Kidney (tissue), 13 donors: ENCODE measurements at regions not wholly inside any gene's neighbourhood (a gene's known extent, or its start where the extent isn't known, plus 50 kb on each side); places are given as distances from the start of the nearest gene placed in this dataset.
"Not testable (repeated sequence)": the region's sequence is repeated elsewhere in the genome, so short reads cannot be mapped to it uniquely, and the experiment has no call there.

Experiments used
- DNase-seq, 5 donors: peaks; one replicate each; pipeline ENCODE4 v3.0.0-alpha.2; 2013 to 2020
- FAIRE-seq: peaks from 2 replicates; lab custom pipeline; 2012; peaks lifted over from hg19 to GRCh38; lab: Jason Lieb, UNC
- H3K27ac ChIP-seq, 2 donors: one replicate each; pipeline ENCODE4 v1.7.0; 2013; ENCODE audit warnings: low read depth in 2 of 2, low read length in 2 of 2, inconsistent platforms in 1 of 2
- H3K27me3 ChIP-seq: one replicate; pipeline ENCODE4 v1.7.1; 2013; ENCODE audit warnings: low read length, inconsistent platforms; ENCODE audit not compliant: control insufficient read depth, insufficient read depth
- H3K36me3 ChIP-seq, 3 donors: one replicate each; pipeline versions ENCODE4 v1.7.0 to v1.7.1; 2013; ENCODE audit warnings: low read length in 3 of 3, control low read depth in 1 of 3, inconsistent platforms in 1 of 3; ENCODE audit not compliant: insufficient read depth in 3 of 3, control insufficient read depth in 2 of 3
- H3K4me1 ChIP-seq, 3 donors: one replicate each; pipeline versions ENCODE4 v1.7.0 to v1.7.1; 2013; ENCODE audit warnings: low read length in 3 of 3, inconsistent platforms in 1 of 3, low read depth in 1 of 3; ENCODE audit not compliant: control insufficient read depth in 2 of 3, insufficient read depth in 2 of 3
- H3K4me3 ChIP-seq, 3 donors: one replicate each; pipeline versions ENCODE4 v1.7.0 to v1.8.1; 2013; ENCODE audit warnings: low read length in 3 of 3, control low read depth in 1 of 3, inconsistent platforms in 1 of 3
- H3K9ac ChIP-seq, 3 donors: one replicate each; pipeline versions ENCODE4 v1.7.0 to v1.7.1; 2013; ENCODE audit warnings: low read length in 3 of 3, control low read depth in 1 of 3, inconsistent platforms in 1 of 3
- H3K9me3 ChIP-seq, 3 donors: one replicate each; pipeline versions ENCODE4 v1.7.0 to v1.7.1; 2013; ENCODE audit warnings: low read length in 3 of 3, control low read depth in 1 of 3, inconsistent platforms in 1 of 3; ENCODE audit not compliant: control insufficient read depth in 2 of 3, insufficient read depth in 1 of 3
- CTCF ChIP-seq: IDR thresholded peaks from 3 replicates; pipeline ENCODE4 v1.5.1; 2012; ENCODE audit warnings: mild to moderate bottlenecking, moderate library complexity, borderline replicate concordance; ENCODE audit not compliant: insufficient read depth; ENCODE audit errors: extremely low read depth
- intact Hi-C: fragments of 100-400 bp; cut with DNase I; formaldehyde crosslinking; loops from one replicate; pipeline ENCODE4 v1.11.1; 2022
- donor health status: control.
- donor health status: control.
- donor health status: control.
- donor health status: control.
- donor health status: control.
- donor health status: DM: yes; HTN: yes; CAD: no.
- donor health status: Normal renal cell carcinoma (clear cell type).

DNA sequence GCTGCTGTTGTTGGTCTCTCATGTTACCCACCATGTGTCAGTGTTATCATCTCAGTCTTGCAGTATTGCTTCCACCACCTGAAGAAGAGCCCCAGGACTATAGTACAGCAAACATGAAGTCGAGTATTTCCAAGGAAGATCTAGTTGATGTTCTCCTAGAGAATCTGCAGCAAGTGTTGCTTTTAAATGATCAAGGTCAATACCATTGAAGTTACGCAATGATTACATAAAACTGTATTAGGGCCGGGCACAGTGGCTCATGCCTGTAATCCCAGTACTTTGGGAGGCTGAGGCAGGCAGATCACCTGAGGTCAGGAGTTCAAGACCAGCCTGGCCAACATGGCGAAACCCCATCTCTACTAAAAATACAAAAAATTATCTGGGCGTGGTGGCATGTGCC lies 173.9 kb downstream of the TJP1 start:
- H3K9ac ChIP-seq, intact Hi-C loops, H3K27me3 ChIP-seq, H3K4me3 ChIP-seq, DNase-seq, H3K27ac ChIP-seq, H3K9me3 ChIP-seq, H3K4me1 ChIP-seq, H3K36me3 ChIP-seq, FAIRE-seq: not testable (repeated sequence)

DNA sequence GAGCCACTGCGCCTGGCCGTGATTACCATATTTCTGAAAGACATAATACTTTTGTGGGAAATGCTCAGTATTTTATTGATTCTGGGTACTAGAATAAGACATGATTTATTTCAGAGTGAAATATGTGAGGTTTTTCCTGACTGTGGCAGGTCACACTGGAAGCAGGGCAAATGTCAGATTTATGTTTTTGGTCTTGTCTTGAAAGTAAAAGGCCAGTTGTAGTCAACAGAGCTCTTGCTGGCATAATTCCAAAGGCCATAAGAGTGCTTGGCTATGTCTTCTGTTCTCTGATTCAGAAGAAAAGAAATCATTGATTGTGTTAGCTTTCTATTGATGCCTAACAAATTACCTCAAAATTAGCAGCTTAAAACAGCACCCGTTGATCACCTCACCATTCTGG lies 176.4 kb downstream of the TJP1 start:
- H3K27ac ChIP-seq, result no peak overlapping the region
- DNase-seq (peak in 1 of 5 donors; percentile 32), FAIRE-seq (no peak)
- H3K27me3 ChIP-seq, result no peaks in the 10 kb centered on the region
- H3K9ac ChIP-seq, result no peak overlapping the region
- H3K4me3 ChIP-seq, result no peak overlapping the region
- no peaks in the 10 kb centered on the region for H3K36me3 ChIP-seq
- no peaks in the 10 kb centered on the region for H3K9me3 ChIP-seq
- intact Hi-C loops, result no loop called here
- H3K4me1 ChIP-seq, result no peaks in the 10 kb centered on the region
- TF ChIP-seq CTCF, result no peak

DNA sequence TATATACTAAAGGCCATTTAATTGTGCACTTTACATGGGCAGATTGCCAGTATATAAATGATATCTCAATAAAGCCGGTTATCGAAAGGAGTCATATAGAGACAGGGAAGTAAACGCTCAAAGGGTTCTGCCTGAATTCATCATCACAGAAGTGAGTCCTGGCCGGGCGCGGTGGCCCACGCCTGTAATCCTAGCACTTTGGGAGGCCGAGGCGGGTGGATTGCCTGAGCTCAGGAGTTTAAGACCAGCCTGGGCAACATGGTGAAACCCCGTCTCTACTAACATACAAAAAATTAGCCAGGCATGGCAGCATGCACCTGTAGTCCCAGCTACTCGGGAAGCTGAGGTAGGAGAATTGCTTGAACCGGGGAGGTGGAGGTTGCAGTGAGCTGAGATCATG lies 177.9 kb downstream of the TJP1 start:
- H3K36me3 ChIP-seq, intact Hi-C loops, DNase-seq, H3K9ac ChIP-seq, H3K9me3 ChIP-seq, FAIRE-seq, H3K4me1 ChIP-seq, H3K4me3 ChIP-seq, H3K27ac ChIP-seq, H3K27me3 ChIP-seq: not testable (repeated sequence)

GRCh38 chr15:29638781-29639180 lies 183.5 kb downstream of the TJP1 start:
- no peaks in the 10 kb centered on the region for H3K9me3 ChIP-seq
- no peak overlapping the region for H3K27ac ChIP-seq
- no peak overlapping the region for H3K9ac ChIP-seq
- DNase-seq (no peak), FAIRE-seq (no peak)
- no peak overlapping the region for H3K4me3 ChIP-seq
- H3K36me3 ChIP-seq, result no peaks in the 10 kb centered on the region
- no peak for TF ChIP-seq CTCF
- intact Hi-C loops, result no loop called here
- no peaks in the 10 kb centered on the region for H3K27me3 ChIP-seq
- H3K4me1 ChIP-seq, result no peaks in the 10 kb centered on the region

- Histone ChIP-seq H3K9me3 (no peaks in the 10 kb centered on the region), H3K36me3 (no peaks in the 10 kb centered on the region), H3K27me3 (no peaks in the 10 kb centered on the region), H3K27ac (no peak overlapping the region), H3K4me3 (no peak overlapping the region), H3K4me1 (no peaks in the 10 kb centered on the region), H3K9ac (no peak overlapping the region)
- DNase-seq, result no peak
- intact Hi-C loops, result no loop called here
- FAIRE-seq, result no peak
- no peak for TF ChIP-seq CTCF
These were observed 184.3 kb downstream of the TJP1 start for GRCh38 chr15:29638011-29638410.
